CD8-positive, alpha-beta memory T cell (primary cell): ENCODE measurements at regions not wholly inside any gene's neighbourhood (a gene's known extent, or its start where the extent isn't known, plus 50 kb on each side); places are given as distances from the start of the nearest gene placed in this dataset.
A peak's percentile ranks its signal among the peaks of the same experiment; 100 is the strongest.

ENCODE experiments used
- CTCF ChIA-PET: fragments of 350-600 bp; sonication (Branson Sonifier 250); formaldehyde crosslinking; loops from one replicate; lab custom pipeline; 2021; ENCODE audit warnings: antibody characterized with exemption; lab: Charles Lee
- POLR2A ChIA-PET: fragments of 350-600 bp; sonication (Branson Sonifier 250); formaldehyde crosslinking; loops from one replicate; lab custom pipeline; 2021; ENCODE audit warnings: antibody characterized with exemption; lab: Charles Lee
- DNase-seq, 5 donors: peaks; one replicate each; pipeline versions ENCODE4 v3.0.0 to v3.0.0-alpha.2; 2020 to 2022; ENCODE audit warnings: mixed read lengths in 1 of 5
- H3K27ac ChIP-seq: one replicate; pipeline ENCODE4 v1.7.0; 2013; ENCODE audit warnings: low read depth, mild to moderate bottlenecking, low read length, moderate library complexity
- H3K27me3 ChIP-seq: 2 replicates; pipeline ENCODE4 v1.7.0; 2013; ENCODE audit warnings: low read length, mild to moderate bottlenecking; ENCODE audit not compliant: insufficient read depth, poor library complexity, severe bottlenecking
- H3K36me3 ChIP-seq: 2 replicates; pipeline ENCODE4 v1.7.0; 2013; ENCODE audit warnings: mild to moderate bottlenecking, low read length, moderate library complexity; ENCODE audit not compliant: insufficient read depth
- H3K4me1 ChIP-seq: 2 replicates; pipeline ENCODE4 v1.7.0; 2013; ENCODE audit warnings: mild to moderate bottlenecking, low read length, moderate library complexity; ENCODE audit not compliant: insufficient read depth
- H3K4me3 ChIP-seq: 2 replicates; pipeline ENCODE4 v1.7.0; 2013; ENCODE audit warnings: mild to moderate bottlenecking, low read length
- H3K9me3 ChIP-seq: 2 replicates; pipeline ENCODE4 v1.7.0; 2013; ENCODE audit warnings: mild to moderate bottlenecking, low read length
- H3K27ac Mint-ChIP-seq, 8 donors: one replicate each; pipeline ENCODE4 v1.8.0; 2020 to 2021; ENCODE audit warnings: mixed read lengths in 8 of 8, mild to moderate bottlenecking in 6 of 8, inconsistent platforms in 3 of 8, moderate library complexity in 3 of 8
- H3K27me3 Mint-ChIP-seq, 2 donors: one replicate each; pipeline ENCODE4 v1.8.0; 2020 to 2021; ENCODE audit warnings: mixed read lengths in 2 of 2, mild to moderate bottlenecking in 1 of 2, moderate library complexity in 1 of 2
- H3K36me3 Mint-ChIP-seq, 3 donors: one replicate each; pipeline ENCODE4 v1.8.0; 2020 to 2021; ENCODE audit warnings: mixed read lengths in 3 of 3, inconsistent platforms in 1 of 3, mild to moderate bottlenecking in 1 of 3
- H3K4me1 Mint-ChIP-seq, 3 donors: one replicate each; pipeline ENCODE4 v1.8.0; 2020 to 2021; ENCODE audit warnings: mixed read lengths in 3 of 3, inconsistent platforms in 1 of 3, mild to moderate bottlenecking in 1 of 3
- H3K4me3 Mint-ChIP-seq, 7 donors: one replicate each; pipeline ENCODE4 v1.8.0; 2020 to 2021; ENCODE audit warnings: mixed read lengths in 7 of 7, mild to moderate bottlenecking in 6 of 7, moderate library complexity in 4 of 7, inconsistent platforms in 2 of 7
- H3K9me3 Mint-ChIP-seq, 5 donors: one replicate each; pipeline ENCODE4 v1.8.0; 2020 to 2022; ENCODE audit warnings: mixed read lengths in 5 of 5, mild to moderate bottlenecking in 3 of 5, moderate library complexity in 2 of 5, inconsistent platforms in 1 of 5

- peaks cover 0 to 4% (median 0%) of the 10 kb centered on the region in 5 donors for H3K9me3 Mint-ChIP-seq
- Histone ChIP-seq H3K27me3 (no peaks in the 10 kb centered on the region), H3K4me3 (no peak overlapping the region), H3K27ac (no peak overlapping the region), H3K36me3 (no peaks in the 10 kb centered on the region), H3K9me3 (no peaks in the 10 kb centered on the region), H3K4me1 (no peaks in the 10 kb centered on the region)
- H3K4me1 Mint-ChIP-seq: no peaks in the 10 kb centered on the region
- no peak for DNase-seq
- CTCF ChIA-PET: no interaction called here
- POLR2A ChIA-PET: no interaction called here
- H3K4me3 Mint-ChIP-seq: no peak overlapping the region
- H3K27ac Mint-ChIP-seq: no peak overlapping the region
- H3K36me3 Mint-ChIP-seq: no peaks in the 10 kb centered on the region
- H3K27me3 Mint-ChIP-seq: peaks cover under 1 to 2% of the 10 kb centered on the region in 2 donors
These were observed 51.0 kb upstream of the SNRPB2 start for GRCh38 chr20:16678779-16679178.

- Histone ChIP-seq H3K27ac (no peak overlapping the region), H3K36me3 (no peaks in the 10 kb centered on the region), H3K4me3 (no peak overlapping the region), H3K9me3 (no peaks in the 10 kb centered on the region), H3K4me1 (no peaks in the 10 kb centered on the region), H3K27me3 (no peaks in the 10 kb centered on the region)
- no peaks in the 10 kb centered on the region for H3K36me3 Mint-ChIP-seq
- H3K4me3 Mint-ChIP-seq: peak overlapping the region in 1 of 7 donors; percentile 24
- no peak overlapping the region for H3K27ac Mint-ChIP-seq
- H3K27me3 Mint-ChIP-seq: peaks cover 2 to 4% of the 10 kb centered on the region in 2 donors
- peaks cover 0 to 4% (median 0%) of the 10 kb centered on the region in 5 donors for H3K9me3 Mint-ChIP-seq
- no peak for DNase-seq
- POLR2A ChIA-PET: no interaction called here
- CTCF ChIA-PET: no interaction called here
- H3K4me1 Mint-ChIP-seq: no peaks in the 10 kb centered on the region
These were observed 52.9 kb upstream of the SNRPB2 start for GRCh38 chr20:16676891-16677290.

GRCh38 chr20:16675001-16675564 lies 54.7 kb upstream of the SNRPB2 start:
- no peak overlapping the region for H3K4me3 ChIP-seq
- no peaks in the 10 kb centered on the region for H3K9me3 ChIP-seq
- peaks cover 0 to 4% (median 0%) of the 10 kb centered on the region in 5 donors for H3K9me3 Mint-ChIP-seq
- CTCF ChIA-PET: no interaction called here
- peak overlapping the region in 1 of 8 donors; percentile 14 for H3K27ac Mint-ChIP-seq
- POLR2A ChIA-PET: no interaction called here
- H3K27me3 Mint-ChIP-seq: peaks cover 2 to 12% of the 10 kb centered on the region in 2 donors
- H3K27me3 ChIP-seq: no peaks in the 10 kb centered on the region
- H3K27ac ChIP-seq: no peak overlapping the region
- H3K4me1 Mint-ChIP-seq: no peaks in the 10 kb centered on the region
- DNase-seq: no peak
- H3K36me3 Mint-ChIP-seq: peaks cover 0 to 2% (median 0%) of the 10 kb centered on the region in 3 donors
- no peaks in the 10 kb centered on the region for H3K36me3 ChIP-seq
- H3K4me3 Mint-ChIP-seq: no peak overlapping the region
- H3K4me1 ChIP-seq: no peaks in the 10 kb centered on the region

- CTCF ChIA-PET: no interaction called here
- H3K4me1 Mint-ChIP-seq: no peaks in the 10 kb centered on the region
- no peak overlapping the region for H3K4me3 Mint-ChIP-seq
These were observed 55.6 kb upstream of the SNRPB2 start for GRCh38 chr20:16674243-16674642.

DNA sequence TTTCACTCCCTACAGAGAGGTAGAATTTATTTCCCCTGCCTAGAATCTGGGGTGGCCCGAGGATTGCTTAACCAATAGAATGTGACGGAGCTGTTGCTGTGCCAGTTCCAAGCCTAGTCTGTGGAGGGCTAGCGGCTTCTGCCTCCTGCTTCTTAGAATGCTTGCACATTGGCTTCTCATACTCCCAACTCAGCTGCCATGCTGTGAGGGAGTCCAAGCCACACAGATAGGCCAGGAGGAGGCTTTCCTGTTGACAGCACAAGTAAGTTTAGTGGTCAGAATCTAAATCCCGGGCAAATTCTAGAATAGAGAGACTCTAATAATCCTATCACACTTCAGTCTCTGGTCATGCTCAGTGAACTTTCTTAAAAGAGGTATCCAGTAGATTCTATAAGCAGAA lies 57.5 kb upstream of the SNRPB2 start:
- no peak overlapping the region for H3K4me3 ChIP-seq
- ChIA-PET POLR2A (no interaction called here), CTCF (no interaction called here)

More at GRCh38 chr20:16674243-16674642, 55.6 kb upstream of the SNRPB2 start:
- Histone ChIP-seq H3K27me3 (peaks cover 3% of the 10 kb centered on the region), H3K36me3 (no peaks in the 10 kb centered on the region), H3K4me1 (no peaks in the 10 kb centered on the region), H3K27ac (no peak overlapping the region), H3K9me3 (no peaks in the 10 kb centered on the region), H3K4me3 (no peak overlapping the region)
- POLR2A ChIA-PET: no interaction called here
- no peak overlapping the region for H3K27ac Mint-ChIP-seq
- no peak for DNase-seq
- peaks cover 0 to 2% (median 0%) of the 10 kb centered on the region in 3 donors for H3K36me3 Mint-ChIP-seq
- peaks cover 5 to 16% of the 10 kb centered on the region in 2 donors for H3K27me3 Mint-ChIP-seq
- peaks cover 0 to 4% (median 2%) of the 10 kb centered on the region in 5 donors for H3K9me3 Mint-ChIP-seq

GRCh38 chr20:16671753-16672152 lies 58.1 kb upstream of the SNRPB2 start:
- no peak for DNase-seq
- Mint-ChIP-seq H3K27ac (no peak overlapping the region), H3K36me3 (peaks cover 0 to 2% (median 0%) of the 10 kb centered on the region in 3 donors), H3K27me3 (peaks cover 5 to 20% of the 10 kb centered on the region in 2 donors), H3K9me3 (peaks cover 0 to 4% (median under 1%) of the 10 kb centered on the region in 5 donors), H3K4me3 (no peak overlapping the region), H3K4me1 (no peaks in the 10 kb centered on the region)
- Histone ChIP-seq H3K4me1 (no peaks in the 10 kb centered on the region), H3K36me3 (no peaks in the 10 kb centered on the region), H3K9me3 (no peaks in the 10 kb centered on the region), H3K27me3 (peaks cover 3% of the 10 kb centered on the region), H3K4me3 (no peak overlapping the region), H3K27ac (no peak overlapping the region)
- ChIA-PET POLR2A (no interaction called here), CTCF (no interaction called here)

More for the DNA sequence above, 57.5 kb upstream of the SNRPB2 start:
- no peak for DNase-seq
- H3K27ac ChIP-seq: no peak overlapping the region
- H3K27ac Mint-ChIP-seq: no peak overlapping the region
- H3K9me3 ChIP-seq: no peaks in the 10 kb centered on the region
- H3K27me3 ChIP-seq: peaks cover 3% of the 10 kb centered on the region
- peaks cover 0 to 4% (median 2%) of the 10 kb centered on the region in 5 donors for H3K9me3 Mint-ChIP-seq
- H3K4me1 ChIP-seq: no peaks in the 10 kb centered on the region
- H3K27me3 Mint-ChIP-seq: peaks cover 5 to 20% of the 10 kb centered on the region in 2 donors
- H3K36me3 Mint-ChIP-seq: peaks cover 0 to 2% (median 0%) of the 10 kb centered on the region in 3 donors
- H3K36me3 ChIP-seq: no peaks in the 10 kb centered on the region
- H3K4me3 Mint-ChIP-seq: no peak overlapping the region
- no peaks in the 10 kb centered on the region for H3K4me1 Mint-ChIP-seq

DNA sequence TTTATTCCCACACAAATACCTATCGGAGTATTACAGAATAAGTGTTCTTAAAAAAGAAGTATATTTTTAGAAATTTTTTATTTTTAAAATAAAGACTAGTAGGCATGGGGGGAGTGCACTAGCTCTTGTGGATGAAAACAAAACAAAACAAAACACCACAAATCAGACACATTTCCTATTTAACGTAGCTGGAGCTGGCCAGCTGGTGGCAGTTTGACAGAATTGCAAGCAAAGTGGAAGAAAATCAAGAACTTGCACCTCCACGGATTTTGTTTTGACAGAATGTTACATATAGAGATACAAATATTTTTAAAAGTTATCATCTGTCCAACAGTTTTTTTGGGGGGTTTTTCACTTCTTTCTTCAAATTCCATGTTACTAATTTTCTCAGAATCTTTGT lies 63.6 kb upstream of the SNRPB2 start:
- Mint-ChIP-seq H3K27ac (no peak overlapping the region), H3K36me3 (peaks cover 0 to 2% (median 0%) of the 10 kb centered on the region in 3 donors), H3K4me3 (no peak overlapping the region), H3K9me3 (peaks cover 0 to 2% (median 0%) of the 10 kb centered on the region in 5 donors), H3K27me3 (peaks cover 3 to 17% of the 10 kb centered on the region in 2 donors), H3K4me1 (no peaks in the 10 kb centered on the region)
- DNase-seq: no peak
- POLR2A ChIA-PET: no interaction called here
- CTCF ChIA-PET: no interaction called here
- Histone ChIP-seq H3K4me3 (no peak overlapping the region), H3K27ac (no peak overlapping the region), H3K36me3 (no peaks in the 10 kb centered on the region), H3K9me3 (no peaks in the 10 kb centered on the region), H3K27me3 (peaks cover 3% of the 10 kb centered on the region), H3K4me1 (no peaks in the 10 kb centered on the region)

- H3K27ac Mint-ChIP-seq: no peak overlapping the region
- H3K9me3 Mint-ChIP-seq: no peaks in the 10 kb centered on the region
- DNase-seq: no peak
- H3K4me3 ChIP-seq: no peak overlapping the region
- H3K4me3 Mint-ChIP-seq: peak overlapping the region in 1 of 7 donors; percentile 37
- no peaks in the 10 kb centered on the region for H3K36me3 ChIP-seq
- H3K27ac ChIP-seq: no peak overlapping the region
- ChIA-PET POLR2A (no interaction called here), CTCF (no interaction called here)
- no peaks in the 10 kb centered on the region for H3K4me1 ChIP-seq
- no peaks in the 10 kb centered on the region for H3K4me1 Mint-ChIP-seq
- no peaks in the 10 kb centered on the region for H3K9me3 ChIP-seq
- H3K27me3 Mint-ChIP-seq: peaks cover 0 to 9% of the 10 kb centered on the region in 2 donors
- no peaks in the 10 kb centered on the region for H3K27me3 ChIP-seq
- H3K36me3 Mint-ChIP-seq: no peaks in the 10 kb centered on the region
These were observed 65.8 kb upstream of the SNRPB2 start for GRCh38 chr20:16664020-16664419.
